HS-5 (cell line): ENCODE measurements at regions not wholly inside any gene's neighbourhood (a gene's known extent, or its start where the extent isn't known, plus 50 kb on each side); places are given as distances from the start of the nearest gene placed in this dataset.
"Not testable (repeated sequence)": the region's sequence is repeated elsewhere in the genome, so short reads cannot be mapped to it uniquely, and the experiment has no call there.

ENCODE experiments used
- DNase-seq: peaks from one replicate; pipeline ENCODE4 v3.0.0-alpha.2; 2012; ENCODE audit warnings: low read depth

- no peak for DNase-seq
Measured at GRCh38 chr2:49804111-49804510, 649.8 kb upstream of the FSHR start.

DNA sequence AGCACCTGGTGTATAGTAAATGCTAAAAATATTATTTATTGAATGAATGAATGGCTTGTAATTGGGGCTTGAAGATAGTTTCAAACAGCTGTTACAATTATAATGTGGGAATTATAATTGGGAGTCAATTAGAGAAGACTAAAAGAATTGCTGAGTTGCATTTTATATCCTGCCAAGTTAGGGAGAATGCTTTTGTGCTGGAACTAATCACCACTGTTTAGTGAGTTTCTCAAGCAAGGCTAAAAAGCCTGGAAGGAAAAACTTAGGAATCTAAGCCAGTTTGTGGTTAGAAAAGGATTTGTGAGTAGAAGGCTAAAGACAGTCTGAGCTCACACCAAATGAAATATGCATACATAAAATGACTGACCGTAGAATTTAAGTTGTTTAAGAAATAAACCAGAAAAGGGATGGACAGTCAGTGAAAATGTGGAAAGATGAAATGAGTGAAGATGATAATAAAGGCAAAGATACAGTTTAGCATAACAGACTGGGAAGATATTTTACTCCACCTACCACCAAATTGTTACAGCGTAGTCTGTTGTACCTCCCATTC lies 647.7 kb upstream of the FSHR start:
- DNase-seq: no peak

GRCh38 chr2:49798570-49798969 lies 644.3 kb upstream of the FSHR start:
- no peak for DNase-seq

DNA sequence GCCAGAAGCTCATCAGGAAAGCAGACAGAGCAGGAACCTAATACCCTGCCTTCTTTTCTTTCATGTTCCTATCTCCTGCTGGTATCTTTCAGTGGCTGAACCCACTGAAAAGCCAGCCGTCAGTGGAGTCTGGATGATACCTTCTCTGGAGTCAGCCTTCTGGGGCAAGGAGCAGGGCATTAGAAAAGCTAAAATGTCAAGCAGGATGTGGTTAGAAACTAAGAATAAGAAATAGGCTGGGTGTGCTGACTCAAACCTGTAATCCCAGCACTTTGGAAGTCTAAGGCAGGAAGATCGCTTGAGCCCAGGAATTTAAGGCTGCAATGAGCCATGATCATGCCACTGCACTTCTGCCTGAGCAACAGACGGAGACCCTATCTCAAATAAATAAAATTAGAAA lies 642.0 kb upstream of the FSHR start:
- peak; percentile 26 for DNase-seq

DNA sequence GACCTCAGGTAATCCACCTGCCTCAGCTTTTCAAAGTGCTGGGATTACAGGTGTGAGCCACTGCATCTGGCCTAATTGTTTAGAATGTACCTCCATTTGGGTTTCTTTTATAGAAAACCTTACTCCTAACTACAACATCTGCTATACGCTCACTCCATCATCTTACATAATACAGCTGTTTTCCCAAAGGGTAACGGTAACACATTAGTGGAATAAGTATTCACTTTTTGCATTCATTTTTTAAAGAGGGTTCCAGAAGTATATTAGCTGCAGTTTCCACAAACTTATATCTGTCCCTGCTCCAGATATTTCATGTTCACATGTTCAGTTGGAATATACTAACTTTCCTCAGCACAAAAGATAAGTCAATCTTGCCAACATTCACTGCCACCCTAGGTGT lies 640.1 kb upstream of the FSHR start:
- no peak for DNase-seq

GRCh38 chr2:49788300-49788699 lies 634.0 kb upstream of the FSHR start:
- DNase-seq: no peak

- no peak for DNase-seq
Measured at GRCh38 chr2:49780949-49781348, 626.6 kb upstream of the FSHR start.

DNA sequence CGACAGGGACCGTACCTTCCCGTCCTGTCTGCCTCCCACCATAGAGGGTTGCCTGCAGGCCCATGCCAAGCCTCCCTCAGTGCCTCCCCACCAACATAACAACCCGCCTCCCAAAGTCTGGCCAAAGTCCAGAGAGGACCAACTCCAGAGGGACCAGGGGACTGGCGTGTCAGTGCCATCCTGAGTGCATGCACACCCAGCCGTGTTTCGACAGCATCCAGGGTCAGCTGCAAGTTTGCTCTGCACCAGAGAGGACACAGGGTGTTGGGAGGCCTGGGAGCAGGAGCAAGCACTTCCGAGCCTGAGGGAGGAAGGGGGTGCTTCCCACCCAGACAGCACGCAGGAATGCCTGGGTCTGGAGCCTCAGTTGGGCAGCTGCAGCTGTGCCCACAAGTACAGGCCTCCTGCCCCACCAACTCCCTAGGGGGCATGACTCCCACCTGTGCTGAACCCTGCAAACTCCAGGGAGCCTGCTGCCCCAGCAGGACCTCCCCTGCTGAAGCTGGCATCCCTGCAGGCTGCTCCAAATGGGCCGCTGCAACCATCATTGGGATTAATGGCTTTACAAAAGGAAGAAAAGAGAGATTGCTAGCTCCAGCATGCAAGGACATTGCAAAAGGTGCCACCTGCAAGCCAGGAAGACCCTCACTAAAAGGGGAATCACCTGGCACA lies 618.1 kb upstream of the FSHR start:
- DNase-seq: no peak

- no peak for DNase-seq
Measured at GRCh38 chr2:49770919-49771318, 616.6 kb upstream of the FSHR start.

DNA sequence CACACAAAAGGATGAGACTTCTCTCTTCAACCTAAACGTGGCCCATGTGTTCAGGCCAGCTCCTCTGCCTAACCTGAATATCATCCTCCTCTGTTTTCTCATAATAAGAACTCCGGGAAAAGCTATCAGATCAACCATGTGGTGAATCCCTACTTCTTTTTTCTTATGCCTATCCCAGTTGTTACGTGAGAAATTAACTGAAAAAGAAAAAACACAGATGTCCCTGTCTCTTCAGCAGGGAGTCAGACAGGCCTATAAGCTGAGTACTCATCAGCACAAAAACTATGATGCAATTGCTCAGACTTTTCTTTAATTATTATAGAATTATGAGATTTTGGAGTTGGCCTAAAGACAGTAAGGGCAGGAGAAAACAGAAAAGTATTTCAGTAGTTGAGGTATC lies 613.0 kb upstream of the FSHR start:
- no peak for DNase-seq

GRCh38 chr2:49755777-49756176 lies 601.5 kb upstream of the FSHR start:
- no peak for DNase-seq

DNA sequence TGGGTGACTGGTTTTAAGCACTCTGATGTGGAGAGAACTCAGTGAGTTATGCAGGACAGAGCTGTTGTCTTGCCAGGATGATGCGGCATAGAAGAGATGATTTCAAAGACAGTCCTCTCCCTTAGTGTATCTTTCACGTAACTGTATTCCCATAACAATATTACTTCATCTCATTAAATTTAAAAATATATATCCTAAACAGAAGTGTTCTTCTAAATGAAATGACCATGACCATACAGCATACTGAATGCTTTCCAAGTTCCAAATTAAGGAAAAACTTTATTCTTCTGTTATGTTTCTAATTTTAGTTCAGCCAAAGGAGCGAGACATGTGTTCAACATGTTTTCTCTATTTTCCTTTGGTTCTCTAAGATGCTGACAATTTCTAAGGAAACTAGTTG lies 600.1 kb upstream of the FSHR start:
- DNase-seq: no peak

- DNase-seq: no peak
Measured at GRCh38 chr2:49753344-49753985, 599.1 kb upstream of the FSHR start.

- no peak for DNase-seq
Measured at GRCh38 chr2:49737606-49738005, 583.3 kb upstream of the FSHR start.

GRCh38 chr2:49732924-49733323 lies 578.6 kb upstream of the FSHR start:
- not testable (repeated sequence) for DNase-seq

DNA sequence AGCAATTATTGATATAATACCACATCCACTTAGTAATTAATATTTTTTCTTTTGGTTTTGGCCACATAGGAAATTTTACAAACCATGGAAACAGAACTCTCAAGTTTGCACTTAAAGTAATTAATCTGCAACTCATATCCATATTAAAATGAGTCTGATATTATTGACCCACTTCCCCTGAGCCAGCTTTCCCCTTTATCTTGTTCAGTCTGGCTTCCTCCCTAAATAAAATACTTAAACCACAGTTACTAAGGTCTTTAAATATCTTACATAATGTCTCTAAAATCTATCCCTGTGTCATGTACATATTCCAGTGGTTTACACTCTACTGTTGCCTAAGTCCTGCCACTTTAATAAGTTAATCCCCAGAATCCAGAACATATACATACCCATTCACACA lies 564.9 kb upstream of the FSHR start:
- no peak for DNase-seq

GRCh38 chr2:49715597-49715996 lies 561.3 kb upstream of the FSHR start:
- DNase-seq: no peak

DNA sequence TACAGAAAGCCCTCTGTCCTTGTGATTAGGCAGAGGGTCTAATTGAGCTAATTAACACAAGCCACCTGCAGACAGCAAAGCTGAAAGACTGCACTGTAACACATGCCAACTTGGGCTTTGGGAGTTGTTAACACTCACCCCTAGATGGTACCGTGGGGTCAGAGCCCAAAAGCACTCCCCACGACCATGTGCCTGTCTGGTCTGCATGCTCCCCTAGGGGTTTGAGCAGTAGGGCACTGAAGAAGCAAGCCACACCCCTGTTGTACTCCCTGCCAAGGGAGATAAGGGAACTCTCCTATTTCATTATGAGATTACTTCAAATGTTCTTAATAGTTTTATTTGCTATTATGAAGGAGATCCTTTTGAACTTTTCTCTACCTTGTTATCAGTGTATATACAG lies 560.1 kb upstream of the FSHR start:
- DNase-seq: no peak

- DNase-seq: no peak
Measured at GRCh38 chr2:49702740-49703139, 548.4 kb upstream of the FSHR start.

GRCh38 chr2:49693961-49694360 lies 539.6 kb upstream of the FSHR start:
- no peak for DNase-seq

GRCh38 chr2:49692022-49692421 lies 537.7 kb upstream of the FSHR start:
- DNase-seq: not testable (repeated sequence)

DNA sequence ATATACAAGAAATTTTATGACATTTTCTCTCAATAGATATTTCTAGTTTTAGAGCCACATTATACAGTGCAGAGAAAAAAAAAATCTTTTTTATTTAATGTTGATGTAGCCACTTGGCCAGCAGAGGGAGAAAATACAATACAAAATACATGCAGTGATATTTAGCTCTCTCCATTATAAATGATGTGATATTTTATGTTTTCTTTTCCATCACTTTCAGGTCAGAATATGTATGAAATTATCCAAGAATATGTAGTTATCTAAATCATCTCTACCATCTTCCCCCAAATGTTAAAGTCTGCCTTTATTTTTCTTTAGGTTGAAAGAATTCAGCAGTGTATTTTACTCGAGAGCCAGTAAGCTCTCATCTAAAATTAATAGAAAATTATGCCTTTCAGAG lies 533.6 kb upstream of the FSHR start:
- DNase-seq: no peak

DNA sequence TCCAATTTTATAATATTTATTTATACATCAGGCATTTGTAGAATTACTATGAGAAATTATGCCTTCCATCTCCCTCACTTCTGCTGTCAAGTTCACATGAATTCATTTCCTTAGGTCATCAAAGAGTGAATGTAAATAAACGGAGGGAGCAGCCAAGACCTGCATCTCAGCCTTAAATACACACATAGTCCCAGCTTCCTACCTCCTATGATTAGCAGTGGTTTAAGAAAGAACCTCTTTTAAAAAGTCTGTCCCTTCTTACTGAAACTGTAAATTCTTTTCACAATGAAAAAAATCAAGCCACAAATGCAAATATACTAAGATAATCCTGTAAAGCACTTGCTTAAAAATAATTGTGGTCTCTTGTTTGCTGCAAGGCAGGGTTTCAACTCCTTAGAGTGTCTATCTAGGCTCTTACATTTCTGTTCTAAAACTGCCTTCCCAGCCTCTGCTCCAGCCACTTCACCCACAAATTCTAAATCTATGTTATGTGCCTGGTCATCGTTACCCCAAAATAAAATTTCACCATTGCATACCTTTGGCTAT lies 532.7 kb upstream of the FSHR start:
- DNase-seq: no peak

DNA sequence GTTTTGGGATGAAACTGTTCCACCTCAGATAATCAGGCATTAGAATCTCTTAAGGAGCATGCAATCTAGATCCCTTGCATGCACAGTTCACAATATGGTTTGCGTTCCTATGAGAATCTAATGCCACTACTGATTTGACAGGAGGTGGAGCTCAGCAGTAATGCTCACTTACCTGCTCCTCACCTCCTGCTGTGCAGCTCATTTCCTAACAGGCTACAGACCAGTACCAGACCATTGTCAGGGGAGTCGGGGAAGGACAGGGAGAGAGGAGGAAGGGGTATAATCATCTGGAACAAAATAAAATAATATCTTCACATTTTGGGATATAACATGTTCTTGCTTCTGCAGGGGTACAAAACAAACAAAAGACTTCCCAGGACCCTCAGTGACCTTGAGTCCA lies 532.0 kb upstream of the FSHR start:
- no peak for DNase-seq
